T-helper 2 cell treated with Interferon-gamma antibody and Interleukin-4, amounts not matched to agents 5 μg/mL and 100 μg/mL, for 36 hours (primary cell): ENCODE measurements at regions not wholly inside any gene's neighbourhood (a gene's known extent, or its start where the extent isn't known, plus 50 kb on each side); places are given as distances from the start of the nearest gene placed in this dataset.

Experiments used
- DNase-seq: peaks from one replicate; pipeline ENCODE4 v3.0.0; 2021; ENCODE audit warnings: low spot score
- H3K27ac Mint-ChIP-seq: one replicate; pipeline ENCODE4 v1.8.0; 2021; ENCODE audit warnings: mild to moderate bottlenecking, mixed read lengths
- H3K27me3 Mint-ChIP-seq: one replicate; pipeline ENCODE4 v1.8.0; 2021; ENCODE audit warnings: low read depth, mixed read lengths
- H3K36me3 Mint-ChIP-seq: one replicate; pipeline ENCODE4 v1.8.0; 2021; ENCODE audit warnings: low read depth, mixed read lengths
- H3K4me1 Mint-ChIP-seq: one replicate; pipeline ENCODE4 v1.8.0; 2021; ENCODE audit warnings: low read depth, mixed read lengths
- H3K4me3 Mint-ChIP-seq: one replicate; pipeline ENCODE4 v1.8.0; 2022; ENCODE audit warnings: mild to moderate bottlenecking, moderate library complexity, mixed read lengths
- H3K9me3 Mint-ChIP-seq: one replicate; pipeline ENCODE4 v1.8.0; 2021; ENCODE audit warnings: mixed read lengths

DNA sequence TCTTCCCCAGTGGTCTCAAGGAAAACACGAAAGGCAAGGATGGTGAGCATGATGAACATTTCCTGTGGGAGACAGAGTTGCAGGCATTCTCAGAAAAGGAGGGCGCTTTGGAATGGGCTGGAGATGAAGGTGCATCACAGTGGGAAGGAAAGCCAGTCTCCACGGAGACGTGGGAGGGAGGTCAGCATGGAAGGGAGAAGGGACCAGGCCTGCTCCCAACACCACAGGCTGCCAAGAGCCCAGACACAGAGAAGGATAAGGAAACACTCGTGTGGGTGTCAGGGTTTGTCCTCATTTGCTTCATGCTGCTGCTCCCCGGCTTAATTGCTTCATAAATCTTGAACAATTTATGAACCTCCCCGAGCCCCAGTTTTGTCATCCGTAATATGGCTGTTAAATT is 231.5 kb upstream of the ZNF32 start:
- no peak for DNase-seq
- Mint-ChIP-seq H3K27ac (no peak overlapping the region), H3K9me3 (no peaks in the 10 kb centered on the region), H3K36me3 (no peaks in the 10 kb centered on the region), H3K27me3 (peaks cover 3% of the 10 kb centered on the region), H3K4me3 (no peak overlapping the region), H3K4me1 (no peaks in the 10 kb centered on the region)

DNA sequence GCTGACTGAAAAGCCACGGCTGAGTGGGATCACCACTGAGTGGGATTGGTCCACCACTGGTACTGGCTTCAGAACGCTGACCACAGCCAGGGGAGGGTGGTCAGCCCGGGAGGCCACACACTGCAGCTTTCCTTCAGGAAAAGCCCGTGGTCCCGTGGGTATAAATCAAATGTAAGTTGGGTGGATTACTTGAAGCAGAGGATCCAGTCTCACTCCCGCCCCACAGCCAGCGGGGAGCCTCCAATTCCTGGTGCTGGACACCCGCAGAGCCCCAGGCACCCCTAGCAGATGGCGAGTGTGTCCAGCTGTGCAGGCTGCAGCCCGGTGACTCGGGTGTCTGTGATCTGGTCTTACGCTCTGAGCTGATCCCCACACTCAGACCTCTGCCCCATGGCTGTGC is 231.1 kb upstream of the ZNF32 start:
- Mint-ChIP-seq H3K9me3 (no peaks in the 10 kb centered on the region), H3K27me3 (peaks cover 3% of the 10 kb centered on the region), H3K36me3 (no peaks in the 10 kb centered on the region), H3K4me3 (no peak overlapping the region), H3K4me1 (no peaks in the 10 kb centered on the region), H3K27ac (no peak overlapping the region)
- no peak for DNase-seq

GRCh38 chr10:43879162-43879561 is 230.5 kb upstream of the ZNF32 start:
- no peak overlapping the region for H3K4me3 Mint-ChIP-seq
- H3K9me3 Mint-ChIP-seq: no peaks in the 10 kb centered on the region
- peaks cover 3% of the 10 kb centered on the region for H3K27me3 Mint-ChIP-seq
- no peaks in the 10 kb centered on the region for H3K4me1 Mint-ChIP-seq
- H3K36me3 Mint-ChIP-seq: no peaks in the 10 kb centered on the region
- DNase-seq: no peak
- H3K27ac Mint-ChIP-seq: no peak overlapping the region

DNA sequence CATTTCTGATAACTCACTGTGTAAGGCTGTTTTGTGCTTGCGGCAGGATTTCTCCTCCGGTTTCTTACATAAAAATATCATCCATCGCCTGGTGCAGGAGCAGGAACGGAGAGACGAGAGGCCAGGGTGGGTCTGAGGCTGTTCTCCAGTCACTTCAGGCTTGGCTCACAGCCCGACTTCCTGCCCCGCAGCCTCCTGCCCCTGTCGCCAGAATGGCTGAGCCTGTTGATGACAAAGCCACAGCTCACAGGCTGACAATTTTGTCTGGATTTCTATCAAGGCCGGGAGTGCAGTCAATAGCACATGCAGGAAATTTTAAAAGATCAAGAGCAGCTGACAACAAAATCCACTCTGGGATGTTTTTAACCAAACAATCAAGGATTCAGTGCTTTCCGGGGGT is 229.7 kb upstream of the ZNF32 start:
- H3K4me3 Mint-ChIP-seq: no peak overlapping the region
- no peak overlapping the region for H3K27ac Mint-ChIP-seq
- H3K36me3 Mint-ChIP-seq: no peaks in the 10 kb centered on the region
- H3K9me3 Mint-ChIP-seq: no peaks in the 10 kb centered on the region
- no peaks in the 10 kb centered on the region for H3K4me1 Mint-ChIP-seq
- no peak for DNase-seq
- peaks cover 3% of the 10 kb centered on the region for H3K27me3 Mint-ChIP-seq

DNA sequence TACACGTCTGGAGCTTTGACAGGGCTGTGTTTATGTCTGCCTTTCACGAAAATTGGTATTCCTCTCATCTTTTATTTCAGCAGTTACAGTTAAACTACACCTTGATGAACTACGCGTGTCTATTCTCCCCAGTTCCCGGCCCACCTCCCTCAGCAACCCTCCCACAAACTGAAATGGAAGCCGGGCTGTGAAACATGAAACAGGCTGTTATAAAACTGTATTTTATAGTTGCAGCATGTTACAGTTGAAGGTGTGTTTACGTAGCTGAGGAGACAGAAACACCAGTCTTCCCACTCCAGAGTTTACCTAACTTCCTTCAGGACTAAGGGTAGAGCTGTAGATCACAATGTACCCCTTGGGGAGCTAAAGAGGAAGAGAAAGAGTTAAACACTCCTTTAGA is 228.3 kb upstream of the ZNF32 start:
- H3K27me3 Mint-ChIP-seq: peaks cover 3% of the 10 kb centered on the region
- no peaks in the 10 kb centered on the region for H3K4me1 Mint-ChIP-seq
- no peak for DNase-seq
- no peaks in the 10 kb centered on the region for H3K36me3 Mint-ChIP-seq
- no peaks in the 10 kb centered on the region for H3K9me3 Mint-ChIP-seq
- no peak overlapping the region for H3K27ac Mint-ChIP-seq
- no peak overlapping the region for H3K4me3 Mint-ChIP-seq

DNA sequence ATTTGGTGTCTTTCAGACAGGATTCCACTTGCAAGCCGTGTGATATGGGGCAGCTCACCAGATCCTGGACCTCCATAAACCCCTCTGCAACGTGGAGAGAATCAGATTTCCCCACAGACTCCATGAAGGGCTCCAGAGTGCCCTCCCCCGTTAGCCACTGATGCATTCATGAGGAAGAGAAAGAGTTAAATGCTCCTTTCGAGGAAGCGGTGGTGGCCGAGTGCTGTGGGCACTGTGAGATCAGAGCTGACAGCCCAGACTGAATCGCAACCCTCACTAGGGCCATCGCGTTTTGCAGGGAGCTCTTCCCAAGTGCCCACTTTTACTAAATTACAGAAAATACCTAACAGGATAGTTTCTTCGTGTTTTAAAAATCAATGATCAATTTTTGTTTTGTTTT is 226.3 kb upstream of the ZNF32 start:
- Mint-ChIP-seq H3K27ac (no peak overlapping the region), H3K36me3 (no peaks in the 10 kb centered on the region), H3K9me3 (no peaks in the 10 kb centered on the region), H3K27me3 (no peaks in the 10 kb centered on the region), H3K4me3 (no peak overlapping the region), H3K4me1 (no peaks in the 10 kb centered on the region)
- no peak for DNase-seq

DNA sequence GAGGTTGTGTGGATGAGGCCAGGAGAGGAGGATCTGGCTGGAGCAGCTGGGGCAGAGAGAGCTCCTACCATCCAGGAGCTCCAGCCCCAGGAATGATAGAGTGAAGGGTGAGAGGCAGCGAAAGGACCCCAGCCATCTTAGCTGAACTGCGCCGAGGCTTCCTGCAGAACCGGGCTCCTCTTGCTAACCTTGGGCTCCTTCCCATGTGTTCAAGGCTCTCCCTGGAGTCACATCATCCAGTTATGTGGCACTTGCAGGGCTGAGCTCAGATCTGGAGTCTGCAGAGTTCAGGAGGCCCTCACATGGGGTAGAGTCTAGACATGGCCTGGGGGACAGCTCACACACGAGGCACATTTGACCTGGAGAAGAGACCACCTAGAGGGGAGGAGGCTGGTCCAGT is 225.0 kb upstream of the ZNF32 start:
- H3K9me3 Mint-ChIP-seq: no peaks in the 10 kb centered on the region
- H3K4me1 Mint-ChIP-seq: no peaks in the 10 kb centered on the region
- no peaks in the 10 kb centered on the region for H3K36me3 Mint-ChIP-seq
- DNase-seq: no peak
- no peaks in the 10 kb centered on the region for H3K27me3 Mint-ChIP-seq
- no peak overlapping the region for H3K27ac Mint-ChIP-seq
- no peak overlapping the region for H3K4me3 Mint-ChIP-seq

DNA sequence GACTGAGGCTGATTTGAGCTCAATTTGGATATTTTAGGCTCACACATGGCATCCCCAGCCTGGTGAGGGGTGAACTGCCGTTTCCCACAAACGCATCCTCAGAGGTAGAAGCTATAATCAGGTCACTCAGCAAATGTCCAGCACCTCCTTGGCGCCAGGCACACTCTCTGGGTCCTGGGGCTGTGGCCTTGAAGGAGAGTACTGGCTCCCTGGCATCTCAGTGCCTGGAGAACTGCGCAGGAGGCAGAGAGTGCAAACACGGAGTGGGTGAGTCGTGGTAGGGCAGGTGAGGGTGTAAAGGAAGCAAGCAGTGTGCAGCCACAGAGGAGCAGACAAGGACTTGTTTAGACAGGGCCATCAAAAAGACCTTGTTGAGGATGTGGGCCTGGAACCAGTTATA is 224.0 kb upstream of the ZNF32 start:
- no peak overlapping the region for H3K27ac Mint-ChIP-seq
- no peaks in the 10 kb centered on the region for H3K36me3 Mint-ChIP-seq
- no peaks in the 10 kb centered on the region for H3K27me3 Mint-ChIP-seq

GRCh38 chr10:43871545-43871944 is 222.9 kb upstream of the ZNF32 start:
- no peaks in the 10 kb centered on the region for H3K9me3 Mint-ChIP-seq
- H3K4me1 Mint-ChIP-seq: no peaks in the 10 kb centered on the region
- no peaks in the 10 kb centered on the region for H3K36me3 Mint-ChIP-seq
- no peak for DNase-seq
- no peak overlapping the region for H3K27ac Mint-ChIP-seq
- no peaks in the 10 kb centered on the region for H3K27me3 Mint-ChIP-seq
- no peak overlapping the region for H3K4me3 Mint-ChIP-seq

More for the DNA sequence above, 224.0 kb upstream of the ZNF32 start:
- DNase-seq: no peak
- no peaks in the 10 kb centered on the region for H3K4me1 Mint-ChIP-seq
- no peaks in the 10 kb centered on the region for H3K9me3 Mint-ChIP-seq
- no peak overlapping the region for H3K4me3 Mint-ChIP-seq

DNA sequence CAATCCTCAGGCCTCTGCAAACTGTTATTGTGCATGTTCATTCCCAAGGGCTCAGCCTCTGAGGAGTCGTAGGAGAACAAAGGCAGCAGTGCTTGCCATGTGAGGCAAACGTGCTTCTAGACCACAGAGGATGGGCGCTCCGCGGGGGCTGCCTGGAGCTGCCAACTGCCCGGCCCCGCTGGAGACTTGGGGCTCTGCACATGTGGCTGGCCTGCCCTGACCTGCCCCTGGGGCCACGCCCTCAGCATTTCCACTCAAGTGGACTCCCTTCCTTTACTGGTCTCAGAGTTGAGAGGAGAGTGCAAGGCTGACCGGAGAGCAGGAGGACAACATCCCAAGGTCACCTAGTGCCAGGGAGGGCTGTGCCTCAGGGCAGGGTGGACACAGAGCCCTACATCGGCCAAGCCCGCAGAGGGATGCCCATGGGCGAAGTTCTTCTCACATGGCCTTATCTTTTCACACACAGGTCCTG is 222.3 kb upstream of the ZNF32 start:
- Mint-ChIP-seq H3K27me3 (no peaks in the 10 kb centered on the region), H3K27ac (no peak overlapping the region), H3K9me3 (no peaks in the 10 kb centered on the region), H3K4me3 (no peak overlapping the region), H3K36me3 (no peaks in the 10 kb centered on the region), H3K4me1 (no peaks in the 10 kb centered on the region)
- no peak for DNase-seq

DNA sequence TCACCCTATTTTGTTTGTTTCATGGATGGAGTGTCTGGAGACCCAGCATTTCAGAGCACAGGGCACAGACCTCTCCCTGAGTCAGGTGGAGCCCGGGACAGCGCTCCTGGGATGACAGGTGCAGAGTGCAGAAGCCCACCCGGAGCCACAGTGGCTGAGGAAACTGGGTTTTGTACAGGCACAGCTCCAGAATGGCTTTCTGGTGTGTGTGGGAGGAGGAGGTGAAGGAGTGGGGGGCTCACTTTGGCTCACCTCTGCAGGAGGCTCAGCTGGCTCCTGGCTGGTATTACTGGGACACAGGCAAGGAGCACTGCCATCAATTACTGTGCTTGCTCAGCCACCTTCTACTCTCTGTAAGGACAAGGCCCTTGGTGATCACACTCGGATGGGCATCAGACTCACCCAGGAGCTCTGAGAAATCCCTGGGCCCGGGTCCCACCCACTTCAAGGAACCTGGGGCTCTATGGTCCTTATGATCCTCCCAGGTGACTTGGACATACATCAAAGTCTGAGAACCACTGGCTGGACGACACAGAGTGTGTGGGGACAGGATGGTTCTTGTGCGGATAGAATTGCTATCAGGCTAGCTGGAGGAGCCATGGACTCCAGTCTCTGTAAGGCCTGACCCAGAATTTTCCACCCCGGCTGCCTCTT is 221.1 kb upstream of the ZNF32 start:
- no peaks in the 10 kb centered on the region for H3K36me3 Mint-ChIP-seq
- no peak overlapping the region for H3K4me3 Mint-ChIP-seq
- H3K27me3 Mint-ChIP-seq: no peaks in the 10 kb centered on the region
- H3K9me3 Mint-ChIP-seq: no peaks in the 10 kb centered on the region
- H3K27ac Mint-ChIP-seq: no peak overlapping the region
- no peaks in the 10 kb centered on the region for H3K4me1 Mint-ChIP-seq
- DNase-seq: no peak

DNA sequence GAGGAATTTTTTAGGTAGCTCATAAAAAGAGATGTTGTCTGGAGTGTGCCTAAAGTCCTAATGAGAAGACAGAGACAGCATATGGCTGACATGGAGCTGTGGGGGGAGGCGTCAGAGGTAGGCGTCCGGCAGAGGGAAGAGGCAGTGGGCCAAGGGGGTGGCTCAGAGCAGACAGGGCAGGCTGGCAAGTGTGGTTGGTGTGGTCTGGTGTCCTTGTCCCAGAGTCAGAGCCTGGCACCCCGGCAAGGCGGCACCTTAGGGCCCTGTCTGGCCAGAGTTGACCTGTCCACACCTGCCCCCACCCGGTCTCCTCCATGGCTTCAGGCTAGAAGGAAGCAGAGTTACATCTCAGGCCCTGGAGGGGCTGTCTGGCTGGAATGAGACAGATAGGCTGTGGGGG is 220.3 kb upstream of the ZNF32 start:
- Mint-ChIP-seq H3K36me3 (no peaks in the 10 kb centered on the region), H3K9me3 (no peaks in the 10 kb centered on the region), H3K4me3 (no peak overlapping the region), H3K27ac (no peak overlapping the region), H3K27me3 (no peaks in the 10 kb centered on the region), H3K4me1 (no peaks in the 10 kb centered on the region)
- DNase-seq: no peak

DNA sequence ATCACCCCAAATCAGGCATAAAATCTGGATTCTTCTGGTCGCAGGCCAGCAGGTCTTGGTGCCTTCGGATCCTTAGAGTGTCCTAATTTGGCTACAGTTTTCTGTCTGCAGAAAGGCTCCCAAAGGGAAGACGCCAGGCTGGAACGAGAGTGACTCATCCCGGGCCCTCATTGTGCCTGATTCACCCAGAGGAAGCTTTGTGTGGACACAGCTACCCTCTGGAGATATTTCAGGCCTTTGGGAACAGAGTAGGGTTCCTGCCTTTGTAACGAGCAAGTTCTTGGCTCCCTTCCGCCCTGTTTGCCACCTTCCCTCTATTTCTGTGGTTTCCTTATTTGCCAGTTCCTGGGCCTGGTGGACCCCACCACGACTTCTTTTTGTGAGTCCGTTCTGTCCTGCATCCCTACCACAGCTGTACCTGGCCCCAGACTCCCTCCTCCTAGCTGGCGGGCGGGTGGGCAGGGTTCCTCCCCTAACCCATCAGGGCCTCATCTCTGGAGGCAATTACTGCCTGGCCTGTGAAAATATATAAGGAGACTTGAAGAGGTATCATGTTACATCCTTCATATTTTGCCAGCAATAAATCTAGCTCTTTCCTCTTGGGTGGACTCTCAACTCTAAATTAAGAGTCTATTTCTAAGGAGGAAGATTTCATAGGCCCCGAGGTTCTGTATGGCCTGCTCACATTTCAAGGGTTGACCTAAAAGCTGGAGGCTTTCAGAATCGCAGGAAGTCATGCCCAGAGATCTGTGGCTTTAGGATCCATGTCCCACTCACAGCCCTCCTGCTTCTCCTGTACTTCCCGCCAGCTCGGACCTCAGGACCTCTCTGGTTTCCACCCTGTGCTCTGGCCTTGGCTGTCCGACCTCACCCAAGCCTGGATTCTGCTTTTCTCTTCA is 219.2 kb upstream of the ZNF32 start:
- Mint-ChIP-seq H3K27ac (no peak overlapping the region), H3K4me3 (no peak overlapping the region), H3K9me3 (no peaks in the 10 kb centered on the region), H3K27me3 (no peaks in the 10 kb centered on the region), H3K4me1 (no peaks in the 10 kb centered on the region), H3K36me3 (no peaks in the 10 kb centered on the region)
- DNase-seq: no peak

GRCh38 chr10:43867113-43867512 is 218.4 kb upstream of the ZNF32 start:
- Mint-ChIP-seq H3K9me3 (no peaks in the 10 kb centered on the region), H3K27ac (no peak overlapping the region), H3K4me3 (no peak overlapping the region), H3K4me1 (no peaks in the 10 kb centered on the region), H3K27me3 (no peaks in the 10 kb centered on the region), H3K36me3 (no peaks in the 10 kb centered on the region)
- no peak for DNase-seq
